HepG2 (cell line): ENCODE measurements at regions not wholly inside any gene's neighbourhood (a gene's known extent, or its start where the extent isn't known, plus 50 kb on each side); places are given as distances from the start of the nearest gene placed in this dataset.
A peak's percentile ranks its signal among the peaks of the same experiment; 100 is the strongest.
"Not testable (repeated sequence)": the region's sequence is repeated elsewhere in the genome, so short reads cannot be mapped to it uniquely, and the experiment has no call there.

Experiments used
- ATAC-seq: fragments of 200-7000 bp; cut with Tn5 transposase; 3 replicates; pipeline ENCODE4 v1.9.1; 2020; ENCODE audit warnings: mild to moderate bottlenecking, moderate library complexity
- BruUV-seq: library from RNA; stranded (reverse); fragments of 400-500 nt; replicated peaks from 2 replicates; lab custom pipeline; 2021; lab: Mats Ljungman, UMichigan
- CTCF ChIA-PET: fragments of 300-600 bp; formaldehyde crosslinking; extraction: SDS; loops from one replicate; lab custom pipeline; 2021; ENCODE audit warnings: low total read pairs, inconsistent platforms, low intra/inter-chr PET ratio; lab: Yijun Ruan, JAX
- POLR2A ChIA-PET: fragments of 350-600 bp; sonication (Branson Sonifier 250); formaldehyde crosslinking; loops from one replicate; lab custom pipeline; 2020; ENCODE audit warnings: antibody characterized with exemption, inconsistent platforms; lab: Yijun Ruan, JAX
- DNase-seq: peaks from one replicate; pipeline ENCODE4 v3.0.0-alpha.2; 2015; ENCODE audit warnings: low spot score
- FAIRE-seq: peaks from 3 replicates; lab custom pipeline; 2011; peaks lifted over from hg19 to GRCh38; lab: Jason Lieb, UNC
- H2AFZ ChIP-seq: one replicate; pipeline ENCODE4 v1.6.1; 2011; ENCODE audit warnings: low read length, inconsistent platforms
- H3K27ac ChIP-seq: fragments of 300-600 bp; 3 replicates; pipeline ENCODE4 v1.8.0; 2011; ENCODE audit warnings: mixed run types, mild to moderate bottlenecking, mixed read lengths, low read length, inconsistent platforms; ENCODE audit not compliant: insufficient read depth; ENCODE audit errors: extremely low read length
- H3K27me3 ChIP-seq, 2 experiments: fragments of 200-600 bp in 1 of 2; 2 replicates in 1 of 2; 3 replicates in 1 of 2; pipeline versions ENCODE4 v1.6.0 to v1.8.0; 2011; ENCODE audit warnings: low read length in 2 of 2, mild to moderate bottlenecking in 2 of 2, moderate library complexity in 2 of 2, inconsistent platforms in 1 of 2; ENCODE audit not compliant: insufficient read depth in 2 of 2, control insufficient read depth in 1 of 2
- H3K36me3 ChIP-seq, 2 experiments: fragments of 200-600 bp in 1 of 2; replicated peaks in 1 of 2; 2 replicates in 1 of 2; 3 replicates in 1 of 2; pipeline versions ENCODE4 v1.5.1 to v1.8.0; 2011; ENCODE audit warnings: low read length in 2 of 2, inconsistent platforms in 1 of 2; ENCODE audit not compliant: insufficient read depth in 2 of 2, control insufficient read depth in 1 of 2
- H3K4me1 ChIP-seq: 2 replicates; pipeline ENCODE4 v1.5.1; 2012; ENCODE audit warnings: low read length, inconsistent platforms; ENCODE audit not compliant: insufficient read depth
- H3K4me2 ChIP-seq: 2 replicates; pipeline ENCODE4 v1.6.0; 2011; ENCODE audit warnings: low read depth, low read length, inconsistent platforms
- H3K4me3 ChIP-seq, 3 experiments: fragments of 200-600 bp in 1 of 3; sonication (generic), shearing (Covaris generic) in 1 of 3; replicated peaks in 1 of 3; 2 replicates each; pipeline ENCODE4 v1.5.1; 2011 to 2016; ENCODE audit warnings: low read length in 3 of 3, inconsistent platforms in 2 of 3, low read depth in 2 of 3, mild to moderate bottlenecking in 2 of 3, control low read depth in 1 of 3, mixed read lengths in 1 of 3; ENCODE audit not compliant: insufficient read depth in 1 of 3
- H3K79me2 ChIP-seq: one replicate; pipeline ENCODE4 v1.6.1; 2011; ENCODE audit warnings: low read length, inconsistent platforms; ENCODE audit not compliant: insufficient read depth
- H3K9ac ChIP-seq: 2 replicates; pipeline ENCODE4 v1.6.0; 2011; ENCODE audit warnings: mild to moderate bottlenecking, low read depth, low read length, inconsistent platforms; ENCODE audit not compliant: insufficient read depth
- H3K9me3 ChIP-seq: 2 replicates; pipeline ENCODE4 v1.5.1; 2012; ENCODE audit warnings: mild to moderate bottlenecking, low read length
- H4K20me1 ChIP-seq: 2 replicates; pipeline ENCODE4 v1.6.0; 2011; ENCODE audit warnings: inconsistent platforms, mild to moderate bottlenecking, low read length, moderate library complexity; ENCODE audit not compliant: insufficient read depth
- AGO2 ChIP-seq: fragments of 200-400 bp; formaldehyde crosslinking; optimal IDR thresholded peaks from 2 replicates; pipeline ENCODE3; 2017; ENCODE audit warnings: mild to moderate bottlenecking, low read depth, low read length, moderate library complexity
- ARID5B ChIP-seq: IDR thresholded peaks from 2 replicates; pipeline ENCODE4 v1.4.0; 2020; ENCODE audit warnings: mild to moderate bottlenecking, missing genetic modification reagents
- CHCHD3 ChIP-seq: sonication (generic); formaldehyde crosslinking; IDR thresholded peaks from 2 replicates; pipeline ENCODE4 v1.8.0; 2022; ENCODE audit warnings: mild to moderate bottlenecking, missing genetic modification reagents, moderate library complexity
- FOXA3 ChIP-seq: IDR thresholded peaks from 2 replicates; pipeline ENCODE4 v1.6.1; 2016; ENCODE audit warnings: missing genetic modification reagents, missing compliant biosample characterization
- MAFK ChIP-seq, 2 experiments: IDR thresholded peaks in 1 of 2; conservative IDR thresholded peaks in 1 of 2; 2 replicates each; pipeline ENCODE4 v1.6.1; 2011; ENCODE audit warnings: improper control_type of control experiment in 2 of 2, low read length in 2 of 2
- MNT ChIP-seq: fragments of 450-650 bp; IDR thresholded peaks from 2 replicates; pipeline ENCODE4 v1.6.1; 2016
- THRA ChIP-seq: sonication (generic); formaldehyde crosslinking; IDR thresholded peaks from 2 replicates; pipeline ENCODE4 v1.4.0; 2020; ENCODE audit warnings: missing genetic modification reagents, borderline replicate concordance
- WGBS: methylation state at CpG from one replicate; pipeline ENCODE4 v1.1.6; 2017; ENCODE audit warnings: low lambda C conversion rate; 5-methylcytosine and 5-hydroxymethylcytosine counted together
- in situ Hi-C: cut with HindIII; loops from 2 replicates; pipeline ENCODE4 v1.10.0; 2017; ENCODE audit warnings: low pct_unique_long_range_greater_than_20kb; ENCODE audit not compliant: extremely low pct_ligation_motif_present
- intact Hi-C: fragments of 100-400 bp; cut with micrococcal nuclease; formaldehyde crosslinking; loops from one replicate; pipeline ENCODE4 v1.10.0; 2022; ENCODE audit not compliant: unreplicated experiment

- TF ChIP-seq ARID5B (CRISPR knock-in tag) (no peak), CHCHD3 (no peak), MNT (no peak), MAFK (conservative IDR thresholded peaks at IDR 0.05 in 1 of 2, IDR thresholded peaks at IDR 0.05 in 1 of 2; ENCODE audit: low read length in 2 of 2) (peak; percentile 82 to 94; a peak in 3 of 4 replicates)
Measured at GRCh38 chr7:115327326-115327725, 405.4 kb downstream of the MDFIC start (continued).

GRCh38 chr7:115319541-115319940, 397.6 kb downstream of the MDFIC start:
- no peaks in the 10 kb centered on the region for H3K79me2 ChIP-seq
- ATAC-seq: no peak

GRCh38 chr7:115310316-115310715, 388.4 kb downstream of the MDFIC start:
- WGBS: 42% methylated on average over 2 of the region's 2 CpGs
- H3K36me3 ChIP-seq, H3K9ac ChIP-seq, H3K4me1 ChIP-seq, POLR2A ChIA-PET, DNase-seq, intact Hi-C loops, FAIRE-seq, H3K4me2 ChIP-seq, CTCF ChIA-PET, H2AFZ ChIP-seq, H3K27me3 ChIP-seq, H4K20me1 ChIP-seq, BruUV-seq, in situ Hi-C loops, H3K27ac ChIP-seq, H3K79me2 ChIP-seq, H3K9me3 ChIP-seq, ATAC-seq, H3K4me3 ChIP-seq: not testable (repeated sequence)

More at GRCh38 chr7:115319541-115319940, 397.6 kb downstream of the MDFIC start:
- FAIRE-seq: no peak
- no peak for DNase-seq
- intact Hi-C loops (no loop called here), in situ Hi-C loops (no loop called here)
- Histone ChIP-seq H3K27me3 (no peaks in the 10 kb centered on the region; a peak in 1 of 5 replicates), H3K27ac (no peak overlapping the region), H3K4me1 (no peaks in the 10 kb centered on the region), H3K36me3 (no peaks in the 10 kb centered on the region), H3K4me2 (no peak overlapping the region), H3K9ac (no peak overlapping the region), H4K20me1 (no peaks in the 10 kb centered on the region), H3K4me3 (no peak overlapping the region), H2AFZ (no peak overlapping the region)
- WGBS: 15% methylated on average over 2 of the region's 2 CpGs
- ChIA-PET POLR2A (no interaction called here), CTCF (no interaction called here)
- BruUV-seq: no TSS peak
- TF ChIP-seq AGO2 (no peak), FOXA3 (CRISPR knock-in tag) (no peak), THRA (CRISPR knock-in tag) (no peak)
- TF ChIP-seq, all 625 proteins: peak for 0
- H3K9me3 ChIP-seq: no peaks in the 10 kb centered on the region
